Activated CD8-positive, alpha-beta T cell treated with anti-CD3 and anti-CD28 coated beads for 36 hours (primary cell): ENCODE measurements at regions not wholly inside any gene's neighbourhood (a gene's known extent, or its start where the extent isn't known, plus 50 kb on each side); places are given as distances from the start of the nearest gene placed in this dataset.

Experiments
- ATAC-seq: fragments of 200-7000 bp; cut with Tn5 transposase; one replicate; pipeline ENCODE4 v1.10.0; 2021; ENCODE audit warnings: mild to moderate bottlenecking, moderate library complexity
- CTCF ChIA-PET: fragments of 350-600 bp; sonication (Branson Sonifier 250); formaldehyde crosslinking; loops from one replicate; lab custom pipeline; 2021; ENCODE audit warnings: antibody characterized with exemption; lab: Charles Lee
- POLR2A ChIA-PET: fragments of 350-600 bp; sonication (Branson Sonifier 250); formaldehyde crosslinking; loops from one replicate; lab custom pipeline; 2021; ENCODE audit warnings: antibody characterized with exemption; lab: Charles Lee
- DNase-seq: peaks from one replicate; pipeline ENCODE4 v3.0.0-alpha.2; 2020
- H3K27ac Mint-ChIP-seq: one replicate; pipeline ENCODE4 v1.8.0; 2021; ENCODE audit warnings: mild to moderate bottlenecking, mixed read lengths
- H3K27me3 Mint-ChIP-seq: one replicate; pipeline ENCODE4 v1.8.0; 2021; ENCODE audit warnings: mixed read lengths
- H3K36me3 Mint-ChIP-seq: one replicate; pipeline ENCODE4 v1.8.0; 2021; ENCODE audit warnings: low read depth, mixed read lengths
- H3K4me1 Mint-ChIP-seq: one replicate; pipeline ENCODE4 v1.8.0; 2021; ENCODE audit warnings: low read depth, mixed read lengths
- H3K4me3 Mint-ChIP-seq: one replicate; pipeline ENCODE4 v1.8.0; 2021; ENCODE audit warnings: mild to moderate bottlenecking, moderate library complexity, mixed read lengths
- H3K9me3 Mint-ChIP-seq: one replicate; pipeline ENCODE4 v1.8.0; 2021; ENCODE audit warnings: mixed read lengths
- intact Hi-C: fragments of 100-400 bp; cut with micrococcal nuclease; formaldehyde crosslinking; loops from one replicate; pipeline ENCODE4 v1.10.0; 2022
- TF ChIP-seq, protein P1 (sequence below): fragments of 200-600 bp; IDR thresholded peaks from one replicate; pipeline ENCODE4 v1.8.0; 2022; ENCODE audit warnings: antibody characterized with exemption, mild to moderate bottlenecking

DNA sequence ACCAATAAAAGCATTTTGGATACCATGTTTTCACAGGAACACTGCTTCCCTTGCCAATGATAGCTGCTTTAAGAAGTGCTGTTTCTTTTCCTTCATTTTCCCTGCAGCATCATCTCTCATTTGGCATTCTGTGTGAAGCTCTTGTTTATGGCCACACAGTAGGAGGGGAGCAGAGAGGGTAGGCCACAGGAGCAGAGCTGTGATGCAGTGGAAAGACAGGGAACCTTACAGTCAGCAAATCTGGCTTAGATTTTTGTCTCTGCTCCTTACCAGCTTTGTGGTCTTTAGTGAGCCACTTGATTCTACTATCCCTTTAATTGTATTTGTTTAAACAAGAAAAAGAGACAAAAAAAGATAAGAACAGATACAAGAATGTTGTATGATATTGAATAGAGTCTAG, 138.7 kb downstream of the RPL22L1 start:
- Mint-ChIP-seq H3K36me3 (no peaks in the 10 kb centered on the region), H3K4me3 (no peak overlapping the region), H3K27ac (no peak overlapping the region), H3K4me1 (no peaks in the 10 kb centered on the region), H3K9me3 (no peaks in the 10 kb centered on the region), H3K27me3 (peaks cover 28% of the 10 kb centered on the region)
- ATAC-seq (no peak), DNase-seq (no peak)
- TF ChIP-seq, protein P1, sequence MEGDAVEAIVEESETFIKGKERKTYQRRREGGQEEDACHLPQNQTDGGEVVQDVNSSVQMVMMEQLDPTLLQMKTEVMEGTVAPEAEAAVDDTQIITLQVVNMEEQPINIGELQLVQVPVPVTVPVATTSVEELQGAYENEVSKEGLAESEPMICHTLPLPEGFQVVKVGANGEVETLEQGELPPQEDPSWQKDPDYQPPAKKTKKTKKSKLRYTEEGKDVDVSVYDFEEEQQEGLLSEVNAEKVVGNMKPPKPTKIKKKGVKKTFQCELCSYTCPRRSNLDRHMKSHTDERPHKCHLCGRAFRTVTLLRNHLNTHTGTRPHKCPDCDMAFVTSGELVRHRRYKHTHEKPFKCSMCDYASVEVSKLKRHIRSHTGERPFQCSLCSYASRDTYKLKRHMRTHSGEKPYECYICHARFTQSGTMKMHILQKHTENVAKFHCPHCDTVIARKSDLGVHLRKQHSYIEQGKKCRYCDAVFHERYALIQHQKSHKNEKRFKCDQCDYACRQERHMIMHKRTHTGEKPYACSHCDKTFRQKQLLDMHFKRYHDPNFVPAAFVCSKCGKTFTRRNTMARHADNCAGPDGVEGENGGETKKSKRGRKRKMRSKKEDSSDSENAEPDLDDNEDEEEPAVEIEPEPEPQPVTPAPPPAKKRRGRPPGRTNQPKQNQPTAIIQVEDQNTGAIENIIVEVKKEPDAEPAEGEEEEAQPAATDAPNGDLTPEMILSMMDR, result no peak
- ChIA-PET CTCF (interaction anchor here (1.4 kb wide), 1 partner anchor 81 kb away, joined by 4 read pairs; no protein-coding TSS in a partner anchor), POLR2A (no interaction called here)
- intact Hi-C loops, result no loop called here

GRCh38 chr3:170730071-170730812, 139.8 kb downstream of the RPL22L1 start:
- TF ChIP-seq, protein P1, result no peak
- ChIA-PET POLR2A (no interaction called here), CTCF (interaction anchor here (1.4 kb wide), 1 partner anchor 82 kb away, joined by 4 read pairs; no protein-coding TSS in a partner anchor)
- H3K36me3 Mint-ChIP-seq, result no peaks in the 10 kb centered on the region
- H3K9me3 Mint-ChIP-seq, result no peaks in the 10 kb centered on the region
- ATAC-seq (no peak), DNase-seq (no peak)
- H3K27ac Mint-ChIP-seq, result no peak overlapping the region
- no peak overlapping the region for H3K4me3 Mint-ChIP-seq
- intact Hi-C loops, result no loop called here
- peaks cover 26% of the 10 kb centered on the region for H3K27me3 Mint-ChIP-seq
- H3K4me1 Mint-ChIP-seq, result no peaks in the 10 kb centered on the region

GRCh38 chr3:170728181-170728580, 141.8 kb downstream of the RPL22L1 start:
- no peaks in the 10 kb centered on the region for H3K4me1 Mint-ChIP-seq
- H3K27ac Mint-ChIP-seq, result no peak overlapping the region
- TF ChIP-seq, protein P1, result no peak
- DNase-seq, result no peak
- CTCF ChIA-PET, result no interaction called here
- POLR2A ChIA-PET, result interaction anchor here (0.6 kb wide), 1 partner anchor 296 kb away, joined by 3 read pairs; no protein-coding TSS in a partner anchor
- no peaks in the 10 kb centered on the region for H3K9me3 Mint-ChIP-seq
- H3K27me3 Mint-ChIP-seq, result peaks cover 15% of the 10 kb centered on the region
- H3K36me3 Mint-ChIP-seq, result no peaks in the 10 kb centered on the region
- intact Hi-C loops, result no loop called here
- ATAC-seq, result no peak
- no peak overlapping the region for H3K4me3 Mint-ChIP-seq

- H3K9me3 Mint-ChIP-seq, result no peaks in the 10 kb centered on the region
- TF ChIP-seq, protein P1, result no peak
- H3K4me3 Mint-ChIP-seq, result no peak overlapping the region
- H3K4me1 Mint-ChIP-seq, result no peaks in the 10 kb centered on the region
- ChIA-PET POLR2A (interaction anchor here (0.6 kb wide), 1 partner anchor 297 kb away, joined by 3 read pairs; no protein-coding TSS in a partner anchor), CTCF (no interaction called here)
- intact Hi-C loops, result no loop called here
- no peak overlapping the region for H3K27ac Mint-ChIP-seq
- DNase-seq (no peak), ATAC-seq (no peak)
- peaks cover 15% of the 10 kb centered on the region for H3K27me3 Mint-ChIP-seq
- no peaks in the 10 kb centered on the region for H3K36me3 Mint-ChIP-seq
Observed at GRCh38 chr3:170727754-170728153, 141.9 kb upstream of the SLC7A14 start.

DNA sequence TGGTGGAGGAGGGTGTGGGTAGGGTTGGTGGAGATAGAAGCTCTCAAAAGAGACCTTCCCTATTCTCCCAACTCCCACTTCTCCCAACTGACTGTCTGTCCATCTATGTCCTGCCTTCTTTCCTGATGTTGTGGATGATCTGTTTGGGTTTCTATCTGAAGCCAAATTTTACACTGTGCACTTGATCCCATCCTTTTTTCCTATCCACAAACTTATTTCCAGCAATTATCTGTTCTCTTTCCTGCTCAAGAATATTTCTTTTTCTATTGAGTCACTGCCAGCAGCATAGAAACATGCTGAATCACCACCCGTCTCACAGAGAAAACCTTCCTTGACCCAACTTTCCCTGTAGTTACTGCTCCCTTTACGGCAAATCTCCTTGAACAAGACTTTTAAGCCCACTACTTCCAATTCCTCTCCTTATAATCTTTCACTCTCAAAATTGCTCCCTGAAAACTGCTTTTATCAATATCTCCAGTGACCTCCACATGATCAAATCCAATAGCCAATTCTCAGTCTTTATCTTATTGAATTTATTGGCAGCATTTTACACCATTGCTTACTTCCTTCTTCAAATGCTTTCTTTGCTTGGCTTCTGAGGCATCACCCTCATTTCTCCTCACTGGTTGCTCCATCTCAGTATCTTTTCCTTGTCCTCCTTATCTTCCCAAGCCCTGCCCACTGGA, 141.2 kb upstream of the SLC7A14 start:
- peaks cover 13% of the 10 kb centered on the region for H3K27me3 Mint-ChIP-seq
- H3K36me3 Mint-ChIP-seq, result no peaks in the 10 kb centered on the region
- H3K9me3 Mint-ChIP-seq, result no peaks in the 10 kb centered on the region
- ATAC-seq (no peak), DNase-seq (no peak)
- H3K4me3 Mint-ChIP-seq, result no peak overlapping the region
- H3K27ac Mint-ChIP-seq, result no peak overlapping the region
- CTCF ChIA-PET, result no interaction called here
- intact Hi-C loops, result no loop called here
- H3K4me1 Mint-ChIP-seq, result no peaks in the 10 kb centered on the region
- TF ChIP-seq, protein P1, result no peak
- POLR2A ChIA-PET, result interaction anchor here (0.6 kb wide), 1 partner anchor 297 kb away, joined by 3 read pairs; no protein-coding TSS in a partner anchor
